ENCODE measurements at regions not wholly inside any gene's neighbourhood (a gene's known extent, or its start where the extent isn't known, plus 50 kb on each side); places are given as distances from the start of the nearest gene placed in this dataset.
"Not testable (repeated sequence)": the region's sequence is repeated elsewhere in the genome, so short reads cannot be mapped to it uniquely, and the experiment has no call there.

DNA sequence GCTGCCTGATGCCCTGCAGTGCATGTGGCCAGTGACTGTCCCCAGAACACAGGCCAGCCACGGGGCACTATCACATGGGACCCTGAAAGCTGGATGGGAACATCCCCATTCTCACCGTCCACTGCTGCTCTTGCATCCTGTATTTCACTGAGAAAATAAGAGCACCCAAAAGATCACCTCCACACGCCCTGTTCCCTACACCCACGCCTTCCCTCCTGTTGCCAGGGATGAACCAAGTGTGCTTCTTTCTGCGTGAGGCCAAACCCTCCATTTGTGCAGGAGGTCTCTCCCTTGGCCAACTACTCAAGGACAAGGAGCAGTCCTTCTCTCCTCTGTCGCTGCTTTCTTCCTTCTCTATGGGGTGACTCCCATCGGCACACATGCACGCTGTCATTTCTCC, 118.3 kb downstream of the LRRC37A3 start:
- DNase-seq, result not testable (repeated sequence)

GRCh38 chr17:64800361-64800895, 118.8 kb downstream of the LRRC37A3 start:
- DNase-seq, result not testable (repeated sequence)

DNA sequence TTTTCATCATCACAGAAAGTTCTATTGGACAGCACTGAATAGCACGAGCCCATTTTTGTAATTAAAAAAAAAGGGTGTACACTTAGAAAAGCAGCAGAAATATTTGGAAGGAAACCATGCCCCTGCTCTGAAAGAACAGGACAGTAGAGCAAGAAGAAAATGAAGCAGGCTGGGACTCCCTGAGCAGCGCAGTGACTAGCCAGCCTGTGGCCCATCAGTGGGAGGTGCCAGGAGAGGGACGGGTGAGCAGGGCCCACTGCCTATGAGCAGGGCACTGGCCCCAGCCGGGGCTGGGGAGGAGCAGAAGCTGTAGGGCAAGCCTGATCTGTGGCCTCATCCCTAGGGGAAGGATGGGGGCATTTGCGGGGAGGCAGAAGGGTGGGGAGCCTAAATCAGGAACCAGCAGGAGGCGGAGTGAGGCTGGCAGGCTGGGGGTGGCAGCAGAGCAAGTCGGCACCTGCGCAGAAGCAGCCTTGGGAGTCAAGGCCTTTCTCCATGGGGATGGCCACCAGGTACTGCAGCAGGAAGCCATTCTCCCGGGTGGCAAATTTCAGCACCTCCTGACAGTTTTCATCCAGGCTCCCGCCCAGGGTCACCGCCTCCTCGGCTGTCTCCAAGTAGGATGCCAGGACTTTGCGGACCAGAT, 119.6 kb downstream of the LRRC37A3 start:
- DNase-seq, result not testable (repeated sequence)

DNA sequence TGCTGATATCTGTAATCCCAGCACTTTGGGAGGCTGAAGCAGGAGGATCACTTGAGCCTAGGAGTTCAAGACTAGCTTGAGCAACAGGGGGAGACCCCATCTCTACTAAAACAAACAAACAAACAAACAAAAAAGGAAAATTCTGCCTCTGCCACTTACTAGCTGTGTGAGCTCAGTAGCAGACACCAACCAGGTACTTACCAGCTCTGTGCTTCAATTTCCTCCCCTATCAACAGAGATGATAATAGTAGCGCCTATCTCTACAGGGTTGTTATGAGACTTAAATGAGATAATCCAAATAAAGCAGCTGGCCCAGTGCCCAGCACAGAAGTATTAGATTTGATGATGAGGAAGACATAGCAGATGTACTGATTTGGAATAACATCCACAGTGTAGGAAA, 120.3 kb downstream of the LRRC37A3 start:
- DNase-seq, result not testable (repeated sequence)

- DNase-seq, result not testable (repeated sequence)
These were observed 120.8 kb downstream of the LRRC37A3 start for GRCh38 chr17:64798489-64798790.

DNA sequence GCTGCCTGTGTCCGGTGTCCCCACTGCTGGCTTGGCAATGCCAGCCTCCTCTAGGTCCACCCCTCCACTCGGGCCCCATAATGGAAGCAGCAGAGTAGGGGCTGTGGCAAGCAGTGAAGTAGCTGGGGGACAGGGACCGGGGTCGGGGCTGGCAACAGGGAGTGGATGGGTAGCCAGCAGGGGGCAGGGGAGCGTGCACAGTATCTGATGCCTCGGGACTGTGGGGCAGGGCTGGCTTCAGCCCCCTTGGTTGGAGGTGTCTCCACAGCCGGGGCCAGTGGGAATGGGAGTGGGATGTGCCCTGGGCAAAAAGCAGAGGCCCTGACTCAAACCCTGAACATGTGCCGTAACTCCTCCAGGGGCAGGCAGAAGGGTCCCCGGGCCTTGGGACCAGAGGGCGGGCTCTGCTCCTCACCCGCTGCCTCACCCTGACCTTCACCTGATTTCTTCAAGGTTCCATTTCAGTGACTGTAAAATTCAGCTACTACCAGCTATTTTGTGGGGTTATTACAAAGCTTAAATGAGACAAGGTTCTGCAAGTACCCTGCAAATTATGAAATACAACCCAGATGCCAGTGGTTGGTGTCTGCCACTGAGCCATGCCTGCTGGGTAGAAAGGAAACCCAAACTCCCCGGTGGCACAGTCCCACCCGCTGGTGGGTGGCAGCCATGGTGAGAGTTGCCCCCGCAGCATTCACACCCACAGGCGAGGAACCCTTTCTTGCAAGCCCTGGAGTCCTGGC, 121.4 kb downstream of the LRRC37A3 start:
- DNase-seq, result peak; percentile 30

DNA sequence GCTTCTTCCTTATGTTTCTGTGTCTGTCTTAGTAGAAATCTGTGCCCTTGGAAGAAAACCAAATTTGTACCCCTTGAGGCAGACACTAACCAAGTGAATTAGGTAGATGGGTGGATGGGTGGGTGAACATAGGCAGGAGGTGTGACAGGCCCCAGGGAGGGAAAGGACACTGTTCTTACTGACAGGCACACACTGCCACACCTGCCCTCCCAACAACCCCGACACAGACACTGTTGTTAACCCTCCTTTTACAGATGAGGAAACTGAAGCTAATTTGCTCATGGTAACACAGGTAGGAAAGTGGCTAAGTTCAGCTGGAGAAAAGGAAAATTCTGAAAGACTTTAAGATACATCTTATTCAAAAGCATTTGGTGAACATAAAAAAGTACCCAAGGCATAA, 123.9 kb downstream of the LRRC37A3 start:
- not testable (repeated sequence) for DNase-seq

DNA sequence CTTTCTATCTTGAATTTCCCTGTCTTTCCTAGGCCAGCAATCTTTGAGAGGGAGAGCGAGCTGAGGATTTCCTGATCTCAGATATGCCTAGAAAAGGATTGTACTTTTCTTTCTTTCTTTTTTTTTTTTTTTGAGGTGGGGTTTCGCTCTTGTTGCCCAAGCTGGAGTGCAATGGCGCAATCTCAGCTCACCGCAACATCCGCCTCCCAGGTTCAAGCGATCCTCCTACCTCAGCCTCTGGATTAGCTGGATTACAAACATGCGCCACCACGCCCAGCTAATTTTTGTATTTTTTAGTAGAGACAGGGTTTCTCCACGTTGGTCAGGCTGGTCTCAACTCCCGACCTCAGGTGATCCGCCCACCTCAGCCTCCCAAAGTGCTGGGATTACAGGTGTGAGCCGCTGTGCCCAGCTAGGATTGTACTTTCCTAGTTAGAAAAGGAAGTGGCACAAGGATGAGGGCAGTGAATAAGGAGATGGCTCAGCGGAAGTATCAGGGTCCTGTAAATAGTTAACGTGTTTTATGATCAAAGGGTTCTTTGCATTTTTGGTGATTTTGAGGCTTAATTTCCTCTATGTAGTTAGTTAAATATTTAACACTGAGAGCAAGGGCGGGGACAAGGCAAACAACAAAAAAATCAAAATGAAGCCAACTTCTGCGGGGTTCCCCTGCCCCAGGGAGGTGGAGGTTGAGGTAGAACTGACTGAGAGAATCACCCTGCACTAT, 124.6 kb downstream of the LRRC37A3 start:
- DNase-seq, result not testable (repeated sequence)

DNA sequence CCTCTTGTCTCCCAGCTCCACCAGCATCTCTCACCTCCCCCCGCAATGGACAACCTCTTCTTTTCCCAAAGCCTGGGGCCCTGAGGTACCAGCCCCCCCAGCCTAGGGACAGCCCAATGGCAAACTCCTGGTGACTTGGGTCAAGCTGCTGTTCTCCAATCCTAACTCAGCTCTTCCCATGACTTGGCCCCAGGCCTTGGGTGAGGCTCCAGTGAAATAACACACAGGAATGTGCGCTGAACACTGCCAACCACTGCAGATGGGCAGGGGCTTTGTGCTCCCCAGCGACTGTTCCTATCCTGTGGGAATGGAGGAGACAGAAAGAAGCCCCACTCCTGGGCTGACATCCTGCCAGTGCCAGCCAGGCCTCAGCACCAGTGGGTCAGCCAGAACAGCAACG, 125.2 kb downstream of the LRRC37A3 start:
- not testable (repeated sequence) for DNase-seq

DNA sequence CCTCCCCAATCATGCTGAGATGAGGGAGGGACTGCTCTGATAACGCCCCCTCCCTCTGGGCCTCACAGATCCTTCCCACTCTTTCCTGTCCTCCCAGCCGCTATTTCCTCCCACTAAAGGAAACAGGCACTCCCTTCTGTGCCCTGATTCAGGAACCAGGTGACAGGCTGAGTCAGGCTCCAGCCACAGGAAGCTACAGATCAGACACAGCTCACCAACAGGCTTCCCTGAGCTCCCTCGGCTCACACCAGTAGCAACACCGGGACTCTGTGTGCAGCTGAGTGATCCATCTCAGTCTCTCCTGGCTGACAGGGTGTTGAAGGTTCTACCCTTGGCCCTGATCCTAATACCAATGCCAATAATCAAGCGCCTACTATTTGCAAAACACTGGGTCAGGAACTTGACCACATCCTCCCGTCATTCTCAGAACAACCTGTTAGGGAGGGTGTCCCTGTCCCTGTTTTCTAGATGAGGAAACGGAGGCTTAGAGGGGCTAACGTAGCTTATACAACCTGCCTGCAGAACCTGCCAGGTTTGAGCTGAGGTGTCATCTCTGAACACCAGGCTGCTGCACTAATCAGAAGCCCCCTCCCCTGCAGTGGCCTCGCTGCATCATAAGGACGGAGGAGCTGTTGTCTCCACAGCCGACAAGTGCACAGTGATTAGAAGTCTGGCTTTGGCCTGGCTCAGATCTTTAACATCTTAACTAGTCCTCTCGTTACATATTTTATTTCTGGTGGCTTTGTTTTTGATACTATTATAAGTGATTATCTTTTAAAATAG, 126.3 kb downstream of the LRRC37A3 start:
- DNase-seq, result not testable (repeated sequence)

DNA sequence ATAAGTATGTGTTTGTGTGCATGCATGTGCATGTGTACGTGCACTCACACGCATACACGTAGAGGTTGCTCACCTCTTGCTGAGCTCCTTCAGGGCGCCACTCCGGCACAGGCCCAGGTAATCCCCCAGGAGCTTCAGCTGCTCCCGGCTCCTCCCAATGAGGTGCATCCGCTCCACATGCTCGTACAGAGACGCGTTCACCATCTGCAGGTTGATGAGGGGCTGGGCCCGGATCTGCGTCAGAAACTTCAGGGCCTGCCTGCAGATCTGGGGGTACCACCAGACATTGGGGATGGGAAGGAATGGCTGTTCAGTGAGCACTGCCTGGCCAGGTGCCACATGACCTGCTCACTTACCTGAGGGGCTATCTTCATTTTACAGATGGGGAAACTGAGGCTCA, 127.0 kb downstream of the LRRC37A3 start:
- not testable (repeated sequence) for DNase-seq

- not testable (repeated sequence) for DNase-seq
These were observed 127.6 kb downstream of the LRRC37A3 start for GRCh38 chr17:64791691-64792090.

GRCh38 chr17:64791226-64791625, 128.1 kb downstream of the LRRC37A3 start:
- not testable (repeated sequence) for DNase-seq

- not testable (repeated sequence) for DNase-seq
These were observed 128.6 kb upstream of the SMURF2 start for GRCh38 chr17:64790690-64791089.

GRCh38 chr17:64790193-64790592, 128.1 kb upstream of the SMURF2 start:
- DNase-seq, result not testable (repeated sequence)

DNA sequence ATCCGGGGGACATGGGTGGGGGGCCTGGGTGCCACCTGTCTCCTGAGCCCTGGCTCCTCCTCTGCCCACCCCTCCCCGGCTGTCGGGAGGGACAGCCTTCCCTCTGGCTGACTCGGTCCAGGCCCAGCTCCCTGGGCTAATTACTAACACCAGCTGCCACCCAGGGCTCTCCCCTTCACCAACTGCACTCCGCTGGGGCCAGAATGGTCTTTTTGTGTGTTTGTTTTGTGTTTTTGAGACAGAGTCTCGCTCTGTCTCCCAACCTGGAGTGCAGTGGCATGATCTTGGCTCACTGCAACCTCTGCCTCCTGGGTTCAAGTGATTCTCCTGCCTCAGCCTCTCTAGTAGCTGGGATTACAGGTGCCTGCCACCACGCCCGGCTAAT, 126.9 kb upstream of the SMURF2 start:
- DNase-seq, result not testable (repeated sequence)

DNA sequence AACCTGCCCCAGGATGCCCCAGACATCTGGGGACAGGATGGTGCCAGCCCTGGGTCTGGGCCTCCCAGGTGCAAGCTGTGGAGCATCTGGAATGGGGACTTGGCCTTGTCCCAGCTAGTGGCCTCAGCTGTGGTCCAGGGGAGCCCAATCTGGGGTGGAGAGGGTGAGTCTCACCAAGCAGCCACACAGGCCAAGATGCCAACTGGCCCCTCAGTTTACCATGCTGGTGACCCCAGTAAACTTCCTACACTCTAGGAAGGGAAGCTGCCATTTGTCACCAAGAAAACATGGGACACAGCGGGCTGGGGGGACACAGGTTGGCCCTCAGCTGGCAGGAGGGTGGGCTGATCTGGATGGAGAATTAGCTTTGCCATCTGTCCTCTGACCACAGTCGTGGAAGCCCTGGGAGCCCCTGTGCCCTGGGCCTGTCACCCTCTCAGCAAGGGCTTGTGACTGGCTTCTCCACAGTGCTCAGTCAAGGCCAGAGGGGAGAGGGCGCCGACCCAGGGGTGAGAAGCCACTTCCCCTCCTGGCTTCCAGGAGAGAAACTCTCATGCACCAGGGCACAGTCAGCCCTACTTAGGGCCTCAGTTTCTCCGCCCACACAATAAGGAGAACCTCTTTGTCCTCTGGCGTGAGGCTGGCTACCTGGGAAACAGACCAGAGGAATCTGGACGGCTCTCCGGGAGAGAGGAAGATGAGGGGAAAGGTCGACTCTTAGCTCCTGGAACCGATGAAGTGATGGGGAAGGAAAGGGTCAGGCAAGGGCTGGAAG, 126.4 kb upstream of the SMURF2 start:
- DNase-seq, result no peak

- no peak for DNase-seq
These were observed 125.8 kb upstream of the SMURF2 start for GRCh38 chr17:64787921-64788271.

DNA sequence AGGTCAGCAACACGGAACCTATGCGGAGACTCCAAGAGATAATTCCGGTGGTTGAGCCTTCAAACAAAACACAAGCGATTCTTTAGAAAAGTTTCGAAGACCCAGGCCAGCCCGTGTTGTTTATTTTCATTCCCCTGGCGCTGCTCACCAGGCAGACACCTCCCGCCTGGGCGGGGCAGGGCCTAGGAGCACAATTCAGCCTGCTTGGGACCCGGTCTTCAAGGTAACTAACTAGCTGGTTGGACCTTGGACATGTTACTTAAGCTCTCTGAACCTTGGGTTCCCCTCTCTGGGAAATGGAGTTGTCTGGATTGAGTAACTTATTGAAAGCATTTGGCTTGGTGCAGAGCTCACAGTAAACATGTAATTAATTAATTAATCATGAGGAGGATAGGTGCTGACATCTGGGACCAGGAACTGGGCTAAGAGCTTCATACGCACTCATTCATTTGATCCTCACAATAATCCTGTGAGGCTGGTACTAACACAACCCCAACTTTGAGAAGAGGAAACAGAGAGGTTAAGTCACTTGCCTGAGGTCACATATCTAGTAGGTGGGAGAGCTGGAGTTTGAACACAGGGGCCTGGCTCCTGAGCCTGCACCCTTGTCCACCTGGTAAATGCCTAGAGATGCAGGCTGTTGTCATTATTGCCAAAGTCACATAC, 125.3 kb upstream of the SMURF2 start:
- no peak for DNase-seq

DNA sequence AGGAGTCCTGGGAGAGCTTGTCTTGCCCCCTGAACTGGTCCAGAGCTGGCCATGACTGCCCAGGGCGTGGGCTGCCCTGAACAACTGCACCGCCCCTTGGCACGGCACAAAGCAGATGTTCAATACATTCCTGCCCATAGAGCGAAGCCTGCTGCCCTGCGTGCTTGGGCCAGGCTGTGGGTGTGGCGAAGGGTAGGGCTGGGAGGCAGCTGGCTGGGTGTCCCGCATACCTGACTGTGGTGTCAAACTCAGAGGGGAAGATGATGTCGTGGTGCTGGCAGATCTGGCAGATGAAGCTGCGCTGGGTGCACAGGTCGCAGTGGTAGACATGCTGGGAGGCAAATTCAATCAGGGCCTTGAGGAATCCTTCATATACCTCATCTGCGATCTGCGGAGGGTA, 124.2 kb upstream of the SMURF2 start:
- DNase-seq, result no peak

DNA sequence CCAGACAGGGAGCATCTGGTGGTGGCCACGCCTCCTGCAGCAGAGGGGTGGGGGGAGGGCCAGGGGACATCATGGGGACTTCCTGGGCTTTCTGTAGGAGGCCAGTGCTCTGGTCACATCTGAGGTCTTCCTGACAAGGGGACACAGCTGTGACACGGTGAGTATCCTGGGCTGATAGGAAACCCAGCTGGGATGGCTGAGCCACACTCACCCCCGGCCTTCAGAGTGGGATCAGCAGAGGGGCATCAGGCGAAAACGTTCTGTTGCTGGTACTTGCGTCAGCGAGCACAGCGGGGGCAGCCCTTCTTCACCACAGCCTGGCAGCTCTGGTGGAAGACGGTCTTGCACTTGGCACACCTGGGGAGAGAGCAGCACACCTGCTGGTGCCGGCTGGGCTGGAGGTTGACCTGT, 122.9 kb upstream of the SMURF2 start:
- no peak for DNase-seq

All from hematopoietic multipotent progenitor cell treated with erythropoietin and hydrocortisone succinate and interleukin-3 and kit ligand, for 6 days (in vitro differentiated cells).